BJ (cell line): ENCODE measurements at regions not wholly inside any gene's neighbourhood (a gene's known extent, or its start where the extent isn't known, plus 50 kb on each side); places are given as distances from the start of the nearest gene placed in this dataset.

ENCODE experiments used
- CTCF ChIA-PET: fragments of 350-600 bp; formaldehyde crosslinking; extraction: SDS; loops from one replicate; lab custom pipeline; 2021; ENCODE audit warnings: antibody characterized with exemption, inconsistent platforms; lab: Yijun Ruan, JAX
- POLR2A ChIA-PET: fragments of 300-600 bp; sonication (Branson Sonifier 250); formaldehyde crosslinking; extraction: SDS; loops from one replicate; lab custom pipeline; 2021; ENCODE audit warnings: antibody characterized with exemption; lab: Charles Lee
- DNase-seq: peaks from one replicate; pipeline ENCODE4 v3.0.0-alpha.2; 2011; ENCODE audit warnings: low read depth
- H3K27me3 ChIP-seq: 2 replicates; pipeline ENCODE4 v1.6.0; 2011; ENCODE audit warnings: low read length; ENCODE audit not compliant: control insufficient read depth, insufficient read depth
- H3K36me3 ChIP-seq: 2 replicates; pipeline ENCODE4 v1.5.1; 2011; ENCODE audit warnings: low read length; ENCODE audit not compliant: control insufficient read depth, insufficient read depth
- H3K4me3 ChIP-seq: 2 replicates; pipeline ENCODE4 v1.5.1; 2011; ENCODE audit warnings: low read depth, mild to moderate bottlenecking, control low read depth, low read length
- CTCF ChIP-seq: IDR thresholded peaks from 2 replicates; pipeline ENCODE4 v1.5.1; 2011; ENCODE audit warnings: low read depth, mild to moderate bottlenecking, control low read depth, inconsistent platforms, low read length, moderate library complexity; ENCODE audit not compliant: insufficient read depth

- POLR2A ChIA-PET = no interaction called here
Observed at GRCh38 chr11:97345032-97345431, 955.2 kb downstream of the JRKL start.

GRCh38 chr11:97349201-97349600 is 959.4 kb downstream of the JRKL start:
- TF ChIP-seq CTCF = no peak
- Histone ChIP-seq H3K36me3 (no peaks in the 10 kb centered on the region), H3K4me3 (no peak overlapping the region), H3K27me3 (no peaks in the 10 kb centered on the region)
- DNase-seq = no peak
- ChIA-PET CTCF (no interaction called here), POLR2A (no interaction called here)

More at GRCh38 chr11:97345032-97345431, 955.2 kb downstream of the JRKL start:
- Histone ChIP-seq H3K36me3 (no peaks in the 10 kb centered on the region), H3K27me3 (no peaks in the 10 kb centered on the region), H3K4me3 (no peak overlapping the region)
- TF ChIP-seq CTCF = no peak
- CTCF ChIA-PET = no interaction called here
- no peak for DNase-seq

GRCh38 chr11:97351939-97352338 is 962.1 kb downstream of the JRKL start:
- TF ChIP-seq CTCF = no peak
- ChIA-PET CTCF (no interaction called here), POLR2A (no interaction called here)
- Histone ChIP-seq H3K36me3 (no peaks in the 10 kb centered on the region), H3K4me3 (no peak overlapping the region), H3K27me3 (no peaks in the 10 kb centered on the region)
- no peak for DNase-seq

- no peak for TF ChIP-seq CTCF
- Histone ChIP-seq H3K4me3 (no peak overlapping the region), H3K27me3 (no peaks in the 10 kb centered on the region), H3K36me3 (no peaks in the 10 kb centered on the region)
- POLR2A ChIA-PET = no interaction called here
- CTCF ChIA-PET = no interaction called here
- DNase-seq = no peak
Observed at GRCh38 chr11:97354026-97354425, 964.2 kb downstream of the JRKL start.

- no peak for DNase-seq
- H3K36me3 ChIP-seq = no peaks in the 10 kb centered on the region
- ChIA-PET POLR2A (no interaction called here), CTCF (no interaction called here)
- no peak overlapping the region for H3K4me3 ChIP-seq
- no peaks in the 10 kb centered on the region for H3K27me3 ChIP-seq
- TF ChIP-seq CTCF = no peak
Observed at GRCh38 chr11:97354576-97354975, 964.8 kb downstream of the JRKL start.
